ENCODE measurements at regions not wholly inside any gene's neighbourhood (a gene's known extent, or its start where the extent isn't known, plus 50 kb on each side); places are given as distances from the start of the nearest gene placed in this dataset.

DNA sequence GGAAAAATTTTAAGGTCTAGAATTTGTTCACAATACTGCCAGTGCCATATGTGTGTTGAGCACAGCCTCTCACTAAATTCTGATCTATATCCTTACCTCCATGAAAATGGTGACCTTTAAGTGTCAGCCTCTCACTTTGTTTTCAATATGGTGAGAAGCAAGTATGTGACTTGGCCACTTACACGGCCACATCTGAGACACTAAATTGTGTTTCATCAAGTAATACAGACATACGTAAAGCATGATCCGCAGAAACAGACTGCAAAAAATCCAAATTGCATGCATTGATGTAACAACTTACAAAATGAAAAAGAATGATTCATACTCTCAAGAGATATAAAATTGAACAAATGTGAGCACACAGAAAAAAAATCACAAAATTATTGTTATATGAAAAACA is 55.2 kb upstream of the UGP2 start:
- Mint-ChIP-seq H3K27ac (no peak overlapping the region), H3K4me3 (no peak overlapping the region), H3K27me3 (no peaks in the 10 kb centered on the region), H3K4me1 (peaks cover 6% of the 10 kb centered on the region), H3K36me3 (ENCODE audit: low read depth) (no peaks in the 10 kb centered on the region), H3K9me3 (ENCODE audit: low read depth) (no peaks in the 10 kb centered on the region)
- ChIA-PET CTCF (no interaction called here), POLR2A (no interaction called here)
- DNase-seq (no peak), ATAC-seq (no peak)
- intact Hi-C loops (cut with DNase I, micrococcal nuclease), result no loop called here

DNA sequence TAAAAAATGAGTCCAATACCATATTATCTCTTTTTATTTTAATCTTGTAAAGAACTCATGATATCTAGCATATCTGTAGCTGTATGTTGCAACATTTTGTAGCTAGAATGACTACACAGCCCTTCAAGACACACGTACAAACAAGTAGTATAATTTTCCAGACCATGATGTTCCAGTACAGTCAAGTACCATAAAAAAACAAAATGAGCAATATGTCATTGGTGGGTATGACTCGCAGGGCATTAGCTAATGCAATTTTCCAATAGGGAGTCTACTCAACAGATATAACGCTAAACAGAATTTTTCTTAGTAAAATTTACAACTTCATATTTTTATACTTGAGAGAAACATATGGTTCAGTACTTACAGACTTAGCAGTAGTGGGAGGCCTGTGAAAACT is 53.6 kb upstream of the UGP2 start:
- Mint-ChIP-seq H3K9me3 (ENCODE audit: low read depth) (no peaks in the 10 kb centered on the region), H3K4me1 (peaks cover 12% of the 10 kb centered on the region), H3K27me3 (no peaks in the 10 kb centered on the region), H3K4me3 (no peak overlapping the region), H3K36me3 (ENCODE audit: low read depth) (peaks cover 3% of the 10 kb centered on the region), H3K27ac (no peak overlapping the region)
- DNase-seq (no peak), ATAC-seq (no peak)
- intact Hi-C loops (cut with DNase I, micrococcal nuclease), result no loop called here
- CTCF ChIA-PET, result interaction anchor here (0.9 kb wide), 1 partner anchor 36 kb away, joined by 4 read pairs; no protein-coding TSS in a partner anchor
- POLR2A ChIA-PET, result no interaction called here

DNA sequence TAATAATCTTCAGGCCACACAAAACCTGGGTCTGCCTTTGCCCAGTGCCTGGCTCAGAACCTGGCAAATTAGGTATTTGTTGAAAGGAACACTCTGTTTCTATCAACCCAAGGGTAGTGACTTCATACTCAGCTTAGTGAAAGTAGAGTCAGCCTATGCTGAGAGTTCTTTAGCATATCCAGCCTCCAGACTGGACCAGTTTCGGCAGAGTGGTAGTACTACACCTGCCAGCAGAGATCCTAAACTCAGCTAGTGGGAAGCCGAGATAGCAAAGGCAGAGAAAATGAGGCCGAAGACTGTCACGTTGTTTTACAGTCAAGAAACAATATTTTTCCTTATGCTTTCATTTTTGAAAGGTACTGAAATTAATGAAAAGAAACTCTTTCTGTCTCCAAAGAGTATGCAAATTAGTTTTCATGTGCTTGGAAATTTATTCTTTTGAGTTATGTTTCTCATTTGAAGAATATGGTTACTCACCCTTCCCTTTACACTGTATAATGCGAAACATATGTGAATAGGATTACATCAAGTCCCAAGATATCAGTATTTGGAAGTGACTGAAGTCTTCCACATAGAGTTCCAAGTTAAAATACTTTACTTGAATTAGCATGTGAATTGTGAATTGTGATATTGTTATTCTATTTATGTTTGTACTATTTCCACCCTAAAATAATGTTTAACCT is 52.2 kb upstream of the UGP2 start:
- H3K4me3 Mint-ChIP-seq, result no peak overlapping the region
- intact Hi-C loops (cut with DNase I, micrococcal nuclease), result no loop called here
- H3K27ac Mint-ChIP-seq, result no peak overlapping the region
- peaks cover 3% of the 10 kb centered on the region for H3K36me3 Mint-ChIP-seq (ENCODE audit: low read depth)
- peaks cover 12% of the 10 kb centered on the region for H3K4me1 Mint-ChIP-seq
- no peaks in the 10 kb centered on the region for H3K9me3 Mint-ChIP-seq (ENCODE audit: low read depth)
- no peaks in the 10 kb centered on the region for H3K27me3 Mint-ChIP-seq
- ATAC-seq (peak; percentile 30), DNase-seq (no peak)
- CTCF ChIA-PET, result no interaction called here
- POLR2A ChIA-PET, result no interaction called here

GRCh38 chr2:63790491-63790890 is 51.2 kb upstream of the UGP2 start:
- no peaks in the 10 kb centered on the region for H3K9me3 Mint-ChIP-seq (ENCODE audit: low read depth)
- H3K4me3 Mint-ChIP-seq, result no peak overlapping the region
- no peaks in the 10 kb centered on the region for H3K27me3 Mint-ChIP-seq
- no peak for ATAC-seq
- intact Hi-C loops (cut with DNase I, micrococcal nuclease), result no loop called here
- POLR2A ChIA-PET, result no interaction called here
- peaks cover 3% of the 10 kb centered on the region for H3K36me3 Mint-ChIP-seq (ENCODE audit: low read depth)
- CTCF ChIA-PET, result interaction anchor here (0.5 to 1.2 kb wide), 2 partner anchors 37 to 44 kb away, joined by 3 to 5 read pairs; no protein-coding TSS in a partner anchor
- H3K27ac Mint-ChIP-seq, result no peak overlapping the region
- no peak for DNase-seq
- peaks cover 12% of the 10 kb centered on the region for H3K4me1 Mint-ChIP-seq

GRCh38 chr2:63790906-63791305 is 50.8 kb upstream of the UGP2 start:
- DNase-seq (no peak), ATAC-seq (no peak)
- Mint-ChIP-seq H3K27ac (no peak overlapping the region), H3K4me1 (peaks cover 12% of the 10 kb centered on the region), H3K27me3 (no peaks in the 10 kb centered on the region), H3K4me3 (no peak overlapping the region), H3K9me3 (ENCODE audit: low read depth) (no peaks in the 10 kb centered on the region), H3K36me3 (ENCODE audit: low read depth) (peaks cover 3% of the 10 kb centered on the region)
- ChIA-PET POLR2A (no interaction called here), CTCF (interaction anchor here (0.5 to 2.7 kb wide), 3 partner anchors 11 to 44 kb away, joined by 3 to 7 read pairs (median 5); no protein-coding TSS in a partner anchor)
- intact Hi-C loops (cut with DNase I, micrococcal nuclease), result no loop called here

GRCh38 chr2:63791387-63791786 is 50.3 kb upstream of the UGP2 start:
- ChIA-PET POLR2A (no interaction called here), CTCF (interaction anchor here (1.2 to 2.7 kb wide), 2 partner anchors 11 to 36 kb away, joined by 5 to 7 read pairs; no protein-coding TSS in a partner anchor)
- peaks cover 12% of the 10 kb centered on the region for H3K4me1 Mint-ChIP-seq
- intact Hi-C loops (cut with DNase I, micrococcal nuclease), result no loop called here
- DNase-seq, result no peak
- no peaks in the 10 kb centered on the region for H3K9me3 Mint-ChIP-seq (ENCODE audit: low read depth)
- H3K27ac Mint-ChIP-seq, result no peak overlapping the region
- no peak overlapping the region for H3K4me3 Mint-ChIP-seq
- H3K27me3 Mint-ChIP-seq, result no peaks in the 10 kb centered on the region
- peaks cover 3% of the 10 kb centered on the region for H3K36me3 Mint-ChIP-seq (ENCODE audit: low read depth)
- ATAC-seq, result no peak

All from activated CD4-positive, alpha-beta T cell treated with anti-CD3 and anti-CD28 coated beads for 36 hours (primary cell).